H9 (cell line): ENCODE measurements at regions not wholly inside any gene's neighbourhood (a gene's known extent, or its start where the extent isn't known, plus 50 kb on each side); places are given as distances from the start of the nearest gene placed in this dataset.
"Not testable (repeated sequence)": the region's sequence is repeated elsewhere in the genome, so short reads cannot be mapped to it uniquely, and the experiment has no call there.

Experiments used
- DNase-seq: peaks from one replicate; pipeline ENCODE4 v3.0.0-alpha.2; 2017
- H2AFZ ChIP-seq: one replicate; pipeline ENCODE4 v1.6.1; 2013; ENCODE audit warnings: mild to moderate bottlenecking, low read length, control low read depth, moderate library complexity
- H2AK5ac ChIP-seq: 2 replicates; pipeline ENCODE4 v1.6.1; 2013; ENCODE audit warnings: low read length, control low read depth, mixed read lengths; ENCODE audit not compliant: insufficient read length
- H2BK120ac ChIP-seq: one replicate; pipeline ENCODE4 v1.6.1; 2013; ENCODE audit warnings: low read depth, mild to moderate bottlenecking, low read length, control low read depth, inconsistent platforms; ENCODE audit not compliant: poor library complexity, severe bottlenecking
- H2BK12ac ChIP-seq: 2 replicates; pipeline ENCODE4 v1.6.1; 2013; ENCODE audit warnings: low read length, control low read depth, mixed read lengths, low read depth; ENCODE audit not compliant: insufficient read length
- H2BK15ac ChIP-seq: 2 replicates; pipeline ENCODE4 v1.6.1; 2013; ENCODE audit warnings: low read depth, low read length, control low read depth
- H2BK20ac ChIP-seq: one replicate; pipeline ENCODE4 v1.6.1; 2013; ENCODE audit warnings: low read depth, mild to moderate bottlenecking, low read length, control low read depth, inconsistent platforms; ENCODE audit not compliant: poor library complexity, severe bottlenecking
- H2BK5ac ChIP-seq: 2 replicates; pipeline ENCODE4 v1.6.1; 2013; ENCODE audit warnings: low read length, control low read depth, mixed read lengths; ENCODE audit not compliant: insufficient read length
- H3K14ac ChIP-seq: 2 replicates; pipeline ENCODE4 v1.6.1; 2013; ENCODE audit warnings: low read length, control low read depth; ENCODE audit not compliant: insufficient read depth
- H3K18ac ChIP-seq: 2 replicates; pipeline ENCODE4 v1.6.1; 2013; ENCODE audit warnings: low read depth, mild to moderate bottlenecking, mixed read lengths, low read length, control low read depth; ENCODE audit not compliant: insufficient read length
- H3K23ac ChIP-seq: 2 replicates; pipeline ENCODE4 v1.6.1; 2013; ENCODE audit warnings: low read length, control low read depth, mixed read lengths, low read depth; ENCODE audit not compliant: insufficient read length
- H3K23me2 ChIP-seq: 2 replicates; pipeline ENCODE4 v1.6.1; 2013; ENCODE audit warnings: low read depth, mild to moderate bottlenecking, mixed read lengths, low read length, control low read depth; ENCODE audit not compliant: insufficient read length, poor library complexity, severe bottlenecking
- H3K27ac ChIP-seq: 2 replicates; pipeline ENCODE4 v1.5.1; 2013; ENCODE audit warnings: low read length, control low read depth, mixed read lengths, low read depth; ENCODE audit not compliant: insufficient read length
- H3K27me3 ChIP-seq: 2 replicates; pipeline ENCODE4 v1.6.1; 2013; ENCODE audit warnings: low read length, control low read depth, inconsistent platforms; ENCODE audit not compliant: insufficient read depth
- H3K4ac ChIP-seq: 2 replicates; pipeline ENCODE4 v1.6.1; 2013; ENCODE audit warnings: low read depth, mild to moderate bottlenecking, control low read depth, inconsistent platforms, low read length, moderate library complexity
- H3K4me1 ChIP-seq: 2 replicates; pipeline ENCODE4 v1.6.1; 2013; ENCODE audit warnings: low read length, control low read depth, inconsistent platforms; ENCODE audit not compliant: insufficient read depth
- H3K4me2 ChIP-seq: 2 replicates; pipeline ENCODE4 v1.6.1; 2013; ENCODE audit warnings: low read length, control low read depth, mixed read lengths; ENCODE audit not compliant: insufficient read length, insufficient read depth
- H3K56ac ChIP-seq: 2 replicates; pipeline ENCODE4 v1.6.1; 2013; ENCODE audit warnings: low read depth, mild to moderate bottlenecking, mixed read lengths, low read length, control low read depth; ENCODE audit not compliant: insufficient read length
- H3K79me1 ChIP-seq: 2 replicates; pipeline ENCODE4 v1.6.1; 2013; ENCODE audit warnings: low read depth, mild to moderate bottlenecking, moderate library complexity, low read length, control low read depth, inconsistent platforms; ENCODE audit not compliant: insufficient read depth, poor library complexity, severe bottlenecking
- H3K79me2 ChIP-seq: 2 replicates; pipeline ENCODE4 v1.6.1; 2013; ENCODE audit warnings: low read length, control low read depth, inconsistent platforms; ENCODE audit not compliant: insufficient read depth
- H3K9ac ChIP-seq: 2 replicates; pipeline ENCODE4 v1.6.1; 2013; ENCODE audit warnings: low read length, control low read depth, mixed read lengths; ENCODE audit not compliant: insufficient read length; ENCODE audit errors: extremely low read depth
- H3K9me3 ChIP-seq: one replicate; pipeline ENCODE4 v1.6.1; 2013; ENCODE audit warnings: low read depth, low read length, inconsistent platforms; ENCODE audit not compliant: control insufficient read depth
- H3T11ph ChIP-seq: one replicate; pipeline ENCODE4 v1.6.1; 2013; ENCODE audit warnings: mild to moderate bottlenecking, low read length, control low read depth, inconsistent platforms
- H4K20me1 ChIP-seq: one replicate; pipeline ENCODE4 v1.6.1; 2013; ENCODE audit not compliant: control insufficient read depth, insufficient read length, insufficient read depth
- H4K5ac ChIP-seq: 2 replicates; pipeline ENCODE4 v1.6.1; 2013; ENCODE audit warnings: low read depth, mild to moderate bottlenecking, mixed read lengths, low read length, control low read depth; ENCODE audit not compliant: insufficient read length
- H4K8ac ChIP-seq: replicated peaks from 2 replicates; pipeline ENCODE4 v1.6.1; 2013; ENCODE audit warnings: low read length, control low read depth, mixed read lengths, low read depth; ENCODE audit not compliant: insufficient read length
- H4K91ac ChIP-seq: 2 replicates; pipeline ENCODE4 v1.6.1; 2013; ENCODE audit warnings: low read depth, mild to moderate bottlenecking, moderate library complexity, mixed read lengths, low read length, control low read depth; ENCODE audit not compliant: insufficient read length
- H3K27ac Mint-ChIP-seq, 3 experiments: 2 replicates in 2 of 3; 3 replicates in 1 of 3; pipeline ENCODE4 v1.8.0; 2020 to 2021; ENCODE audit warnings: mixed read lengths in 3 of 3, mild to moderate bottlenecking in 1 of 3, moderate library complexity in 1 of 3
- H3K27me3 Mint-ChIP-seq: 2 replicates; pipeline ENCODE4 v1.8.0; 2021; ENCODE audit warnings: low read depth, mild to moderate bottlenecking, moderate library complexity, mixed read lengths
- H3K36me3 Mint-ChIP-seq, 3 experiments: 2 replicates in 2 of 3; 3 replicates in 1 of 3; pipeline ENCODE4 v1.8.0; 2020 to 2021; ENCODE audit warnings: low read depth in 3 of 3, mixed read lengths in 3 of 3; ENCODE audit not compliant: insufficient read depth in 1 of 3
- H3K4me1 Mint-ChIP-seq, 2 experiments: 2 replicates each; pipeline ENCODE4 v1.8.0; 2020; ENCODE audit warnings: mixed read lengths in 2 of 2
- H3K4me3 Mint-ChIP-seq, 2 experiments: 2 replicates in 1 of 2; 3 replicates in 1 of 2; pipeline ENCODE4 v1.8.0; 2020 to 2021; ENCODE audit warnings: mild to moderate bottlenecking in 2 of 2, mixed read lengths in 2 of 2, moderate library complexity in 1 of 2
- H3K9me3 Mint-ChIP-seq, 2 experiments: 2 replicates in 1 of 2; 3 replicates in 1 of 2; pipeline ENCODE4 v1.8.0; 2020; ENCODE audit warnings: mild to moderate bottlenecking in 2 of 2, mixed read lengths in 2 of 2, moderate library complexity in 1 of 2
- WGBS: extraction: QIAGEN DNeasy Blood & Tissue Kit; methylation state at CpG from one replicate; pipeline ENCODE4 v1.1.7; 2013; ENCODE audit warnings: missing lambda C conversion rate, low lambda C conversion rate, mixed read lengths; ENCODE audit not compliant: insufficient read length; ENCODE audit errors: extremely low coverage; 5-methylcytosine and 5-hydroxymethylcytosine counted together
- TF ChIP-seq, protein P1 (sequence below): fragments of 200-600 bp; sonication (generic); conservative IDR thresholded peaks from 3 replicates; pipeline ENCODE4 v1.8.0; 2021; ENCODE audit warnings: antibody characterized with exemption, mild to moderate bottlenecking

DNA sequence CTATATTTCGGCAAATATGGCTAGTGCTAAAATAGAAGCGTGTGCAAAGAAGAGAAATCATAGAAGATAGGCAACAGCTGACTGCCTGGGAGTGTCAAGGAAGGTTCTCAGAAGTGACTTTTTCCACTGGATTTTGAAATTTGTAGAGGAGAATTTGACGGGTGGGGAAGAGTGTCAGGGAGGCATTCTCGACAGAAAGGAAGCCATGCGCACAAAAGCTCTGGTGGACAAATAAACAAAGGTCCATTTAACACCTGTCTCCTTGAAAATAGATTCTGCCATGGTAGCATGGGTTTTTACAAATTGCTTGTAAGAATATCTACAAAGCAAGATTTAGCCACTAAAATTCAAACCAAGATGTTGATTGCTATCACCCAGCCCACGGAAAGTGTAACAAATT, 1081.5 kb downstream of the GALC start:
- Histone ChIP-seq H2BK5ac (no peak overlapping the region), H3K27ac (no peak overlapping the region), H3K79me2 (no peaks in the 10 kb centered on the region), H3K23me2 (no peaks in the 10 kb centered on the region), H3K14ac (no peak overlapping the region), H3T11ph (no peak overlapping the region), H2BK15ac (no peak overlapping the region), H2BK12ac (no peak overlapping the region), H3K27me3 (no peaks in the 10 kb centered on the region), H4K91ac (no peak overlapping the region), H3K4me2 (no peak overlapping the region), H4K20me1 (no peaks in the 10 kb centered on the region), H4K5ac (no peak overlapping the region), H2BK20ac (no peak overlapping the region), H3K9me3 (no peaks in the 10 kb centered on the region), H2AK5ac (no peak overlapping the region), H3K79me1 (no peaks in the 10 kb centered on the region), H3K56ac (no peak overlapping the region), H2AFZ (no peak overlapping the region), H3K9ac (no peak overlapping the region), H3K4me1 (no peaks in the 10 kb centered on the region), H3K18ac (no peak overlapping the region), H3K4ac (no peak overlapping the region), H3K23ac (no peak overlapping the region), H4K8ac (no peak overlapping the region), H2BK120ac (no peak overlapping the region)
- H3K4me3 Mint-ChIP-seq: no peak overlapping the region
- 0 out of 4 replicates have a peak, but pooled peaks cover 0 to 3% of the 10 kb centered on the region in 2 experiments for H3K4me1 Mint-ChIP-seq
- no peaks in the 10 kb centered on the region for H3K9me3 Mint-ChIP-seq
- H3K27ac Mint-ChIP-seq: no peak overlapping the region
- H3K36me3 Mint-ChIP-seq: no peaks in the 10 kb centered on the region
- no peak for DNase-seq
- TF ChIP-seq, protein P1, sequence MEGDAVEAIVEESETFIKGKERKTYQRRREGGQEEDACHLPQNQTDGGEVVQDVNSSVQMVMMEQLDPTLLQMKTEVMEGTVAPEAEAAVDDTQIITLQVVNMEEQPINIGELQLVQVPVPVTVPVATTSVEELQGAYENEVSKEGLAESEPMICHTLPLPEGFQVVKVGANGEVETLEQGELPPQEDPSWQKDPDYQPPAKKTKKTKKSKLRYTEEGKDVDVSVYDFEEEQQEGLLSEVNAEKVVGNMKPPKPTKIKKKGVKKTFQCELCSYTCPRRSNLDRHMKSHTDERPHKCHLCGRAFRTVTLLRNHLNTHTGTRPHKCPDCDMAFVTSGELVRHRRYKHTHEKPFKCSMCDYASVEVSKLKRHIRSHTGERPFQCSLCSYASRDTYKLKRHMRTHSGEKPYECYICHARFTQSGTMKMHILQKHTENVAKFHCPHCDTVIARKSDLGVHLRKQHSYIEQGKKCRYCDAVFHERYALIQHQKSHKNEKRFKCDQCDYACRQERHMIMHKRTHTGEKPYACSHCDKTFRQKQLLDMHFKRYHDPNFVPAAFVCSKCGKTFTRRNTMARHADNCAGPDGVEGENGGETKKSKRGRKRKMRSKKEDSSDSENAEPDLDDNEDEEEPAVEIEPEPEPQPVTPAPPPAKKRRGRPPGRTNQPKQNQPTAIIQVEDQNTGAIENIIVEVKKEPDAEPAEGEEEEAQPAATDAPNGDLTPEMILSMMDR: no peak
- H3K27me3 Mint-ChIP-seq: no peaks in the 10 kb centered on the region; the same call in 1 of the 2 replicates
- WGBS: no CpG with 5 or more reads among the region's 6 CpGs

DNA sequence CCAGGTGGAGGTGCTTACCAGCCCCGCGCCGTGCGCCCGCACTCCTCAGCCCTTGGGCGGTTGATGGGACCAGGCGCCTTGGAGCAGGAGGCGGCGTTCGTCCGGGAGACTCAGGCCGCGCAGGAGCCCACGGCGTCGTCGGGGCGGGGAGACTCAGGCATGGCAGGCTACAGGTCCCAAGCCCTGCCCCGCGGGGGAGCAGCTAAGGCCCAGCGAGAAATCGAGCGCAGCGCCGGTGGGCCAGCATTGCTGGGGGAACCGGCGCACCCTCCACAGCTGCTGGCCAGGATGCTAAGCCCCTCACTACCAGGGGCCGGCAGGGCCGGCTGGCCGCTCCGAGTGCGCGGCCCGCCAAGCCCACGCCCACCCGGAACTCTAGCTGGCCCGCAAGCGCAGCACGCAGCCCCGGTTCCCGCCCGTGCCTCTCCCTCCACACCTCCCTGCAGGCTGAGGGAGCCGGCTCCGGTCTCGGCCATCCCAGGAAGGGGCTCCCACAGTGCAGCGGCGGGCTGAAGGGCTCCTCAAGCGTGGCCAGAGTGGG, 1087.5 kb downstream of the GALC start:
- not testable (repeated sequence) for H3K9me3 Mint-ChIP-seq, H2AK5ac ChIP-seq, H3K27me3 Mint-ChIP-seq, H3K79me2 ChIP-seq, H3K18ac ChIP-seq, H3K4me1 Mint-ChIP-seq, H3K4me2 ChIP-seq, H3K56ac ChIP-seq, H4K91ac ChIP-seq, H3K79me1 ChIP-seq, H3K36me3 Mint-ChIP-seq, H3K9me3 ChIP-seq, H2BK20ac ChIP-seq, H3K14ac ChIP-seq, H3K27ac Mint-ChIP-seq, H2BK5ac ChIP-seq, H3K27me3 ChIP-seq, H2BK120ac ChIP-seq, H3K9ac ChIP-seq, H2AFZ ChIP-seq, DNase-seq, H3K23ac ChIP-seq, H4K20me1 ChIP-seq, H3K4ac ChIP-seq, H4K8ac ChIP-seq, H3T11ph ChIP-seq, H3K27ac ChIP-seq, H3K4me3 Mint-ChIP-seq, H2BK15ac ChIP-seq, H4K5ac ChIP-seq, H3K23me2 ChIP-seq, H2BK12ac ChIP-seq, H3K4me1 ChIP-seq
- no CpG with 5 or more reads among the region's 48 CpGs for WGBS
